G401 (cell line): ENCODE measurements at regions not wholly inside any gene's neighbourhood (a gene's known extent, or its start where the extent isn't known, plus 50 kb on each side); places are given as distances from the start of the nearest gene placed in this dataset.

Source experiments
- DNase-seq: peaks from one replicate; pipeline ENCODE4 v3.0.0-alpha.2; 2015; ENCODE audit warnings: low spot score
- in situ Hi-C: cut with HindIII; loops from 2 replicates; pipeline ENCODE4 v1.10.0; 2016; ENCODE audit warnings: low sequenced_read_pairs, mixed read lengths

DNA sequence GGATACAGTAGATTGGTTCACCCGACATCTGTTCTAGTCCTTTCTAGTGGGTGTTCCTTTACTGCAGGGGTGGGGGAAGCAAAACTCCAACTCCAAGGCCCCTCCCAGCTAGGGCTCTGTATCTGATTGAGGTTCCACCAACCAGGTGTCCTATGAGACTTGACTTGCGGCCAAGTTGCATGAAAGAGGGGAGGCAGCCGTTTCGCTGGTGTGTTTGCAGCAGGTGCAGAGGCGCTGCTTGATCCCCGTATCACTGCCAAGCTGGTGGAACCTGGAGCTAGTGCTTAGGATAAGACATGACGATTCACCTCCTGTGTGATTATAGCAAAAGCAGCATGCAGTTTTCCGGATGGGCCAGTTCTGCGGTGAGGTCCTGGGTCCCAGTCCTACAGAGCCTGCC lies 338.2 kb downstream of the UQCRFS1 start:
- in situ Hi-C loops, result no loop called here
- DNase-seq, result no peak

DNA sequence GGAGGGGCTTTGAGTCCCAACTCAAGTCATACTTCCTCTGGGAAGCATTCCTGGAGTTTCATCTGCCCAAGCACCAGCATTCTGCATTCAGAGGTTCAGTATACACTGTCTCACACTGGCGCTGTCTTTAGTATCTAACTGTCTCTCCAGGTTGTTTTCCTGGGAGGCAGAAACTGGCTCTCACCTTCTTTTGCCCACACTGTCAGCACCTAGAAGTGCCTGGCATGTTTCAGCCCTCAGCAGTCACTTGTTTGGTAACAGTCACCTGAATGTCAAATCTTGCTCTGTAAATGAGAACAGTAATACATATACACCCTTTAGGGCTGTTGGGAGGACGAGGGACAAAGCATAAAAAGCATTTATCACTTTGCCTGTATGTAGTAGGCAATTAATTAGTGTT lies 339.6 kb downstream of the UQCRFS1 start:
- in situ Hi-C loops, result no loop called here
- no peak for DNase-seq

DNA sequence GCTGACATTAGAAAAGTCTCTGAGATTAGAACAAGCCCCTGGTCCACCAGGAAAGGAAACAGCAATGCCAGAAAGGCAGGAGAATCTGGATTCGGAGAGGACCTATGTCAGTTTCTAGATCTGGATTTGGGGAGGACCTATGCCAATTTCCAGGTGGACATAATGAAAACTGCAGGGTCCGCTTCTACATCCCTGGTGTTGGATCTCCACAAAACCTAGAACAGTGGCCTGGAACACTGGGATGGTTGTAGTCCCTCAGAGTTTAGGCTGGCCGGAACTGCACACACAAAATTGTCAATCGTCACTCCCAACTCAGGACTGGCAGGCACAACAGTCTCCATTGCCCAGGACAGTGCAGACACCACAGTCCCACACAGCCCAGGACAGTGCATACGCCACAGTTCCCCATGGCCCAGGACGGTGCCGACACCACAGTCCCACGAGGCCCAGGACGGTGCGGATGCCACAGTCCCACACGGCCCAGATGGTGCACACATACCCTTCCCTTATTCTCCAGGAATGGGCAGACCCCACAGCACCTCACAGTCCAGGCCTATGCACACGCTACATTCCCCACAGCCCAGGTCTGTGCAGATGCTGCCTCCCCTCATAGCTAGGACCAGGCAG lies 341.7 kb downstream of the UQCRFS1 start:
- in situ Hi-C loops, result no loop called here
- no peak for DNase-seq

DNA sequence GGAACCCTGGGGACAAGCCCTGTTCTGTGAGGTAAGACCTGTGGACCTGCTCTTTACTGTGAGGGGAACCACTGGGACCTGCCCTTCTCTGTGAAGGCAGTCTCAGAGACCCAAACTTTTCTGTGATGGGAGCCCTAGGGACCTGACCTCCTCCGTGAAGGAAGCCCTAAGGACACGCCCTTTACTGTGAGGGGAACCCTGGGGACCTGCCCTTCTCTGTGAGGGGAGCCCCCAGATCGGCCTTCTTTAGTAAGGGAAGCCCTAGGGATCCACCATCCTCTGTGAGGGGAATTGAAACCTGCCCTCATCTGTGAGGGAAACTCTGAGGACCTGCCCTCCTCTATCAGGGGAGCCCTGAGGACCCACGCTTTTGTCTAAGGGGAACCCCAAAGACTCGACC lies 343.5 kb downstream of the UQCRFS1 start:
- in situ Hi-C loops, result no loop called here
- no peak for DNase-seq

DNA sequence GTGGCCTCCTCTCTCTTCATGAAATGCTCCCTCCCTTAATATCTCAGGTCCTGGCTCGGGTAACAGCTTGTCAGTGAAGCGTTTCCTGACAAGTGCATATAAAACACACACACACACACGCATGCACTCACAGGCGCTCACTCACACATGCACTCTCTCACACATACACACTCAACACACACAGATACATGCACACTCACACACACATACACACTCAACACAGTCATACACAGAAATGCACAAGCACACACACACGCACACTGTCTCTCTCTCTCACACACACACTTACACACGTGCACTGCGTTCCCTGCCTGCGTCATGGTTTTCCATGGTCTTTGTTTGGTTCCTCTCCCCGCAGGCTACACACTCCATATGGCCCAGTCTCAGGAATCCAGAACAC lies 344.1 kb downstream of the UQCRFS1 start:
- in situ Hi-C loops, result no loop called here
- no peak for DNase-seq

DNA sequence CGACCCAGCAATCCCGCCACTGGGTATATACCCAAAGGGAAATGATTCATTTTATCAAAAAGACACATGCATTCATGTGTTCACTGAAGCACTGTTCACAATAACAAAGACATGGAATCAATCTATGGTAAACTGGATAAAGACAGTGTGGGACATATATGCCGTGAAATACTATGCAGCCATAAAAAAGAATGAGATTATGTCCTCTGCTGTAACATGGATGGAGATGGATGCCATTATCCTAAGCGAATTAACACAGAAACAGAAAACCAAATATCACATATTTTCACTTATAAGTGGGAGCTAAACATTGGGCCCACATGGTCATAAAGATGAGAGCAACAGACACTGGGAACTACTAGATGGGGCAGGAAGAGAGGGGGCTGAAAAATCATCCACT lies 345.0 kb downstream of the UQCRFS1 start:
- DNase-seq, result no peak
- in situ Hi-C loops, result no loop called here

DNA sequence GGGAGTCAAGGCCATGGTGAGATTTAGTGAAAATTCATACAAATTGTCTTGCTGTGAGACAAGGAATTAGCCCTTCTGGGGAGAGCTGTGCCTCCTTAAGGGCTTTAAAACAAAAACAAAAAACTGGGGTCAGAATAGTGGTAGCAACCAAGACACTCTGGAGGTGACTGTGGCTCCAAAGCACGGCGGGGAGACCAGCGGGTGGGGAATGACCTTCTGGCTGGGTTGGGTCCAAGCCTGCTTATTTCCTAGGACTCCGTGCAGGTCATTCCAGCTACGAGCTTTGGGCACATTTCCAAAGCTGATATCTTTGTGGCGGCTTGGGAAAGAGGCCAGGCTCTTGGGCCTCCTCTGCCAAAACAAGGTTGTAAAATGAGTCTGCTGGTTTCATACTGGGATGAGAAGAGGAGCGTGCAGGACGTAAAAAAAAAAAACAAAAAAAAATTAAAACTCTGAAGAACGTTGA lies 348.3 kb downstream of the UQCRFS1 start:
- in situ Hi-C loops, result no loop called here
- peak; percentile 32 for DNase-seq

DNA sequence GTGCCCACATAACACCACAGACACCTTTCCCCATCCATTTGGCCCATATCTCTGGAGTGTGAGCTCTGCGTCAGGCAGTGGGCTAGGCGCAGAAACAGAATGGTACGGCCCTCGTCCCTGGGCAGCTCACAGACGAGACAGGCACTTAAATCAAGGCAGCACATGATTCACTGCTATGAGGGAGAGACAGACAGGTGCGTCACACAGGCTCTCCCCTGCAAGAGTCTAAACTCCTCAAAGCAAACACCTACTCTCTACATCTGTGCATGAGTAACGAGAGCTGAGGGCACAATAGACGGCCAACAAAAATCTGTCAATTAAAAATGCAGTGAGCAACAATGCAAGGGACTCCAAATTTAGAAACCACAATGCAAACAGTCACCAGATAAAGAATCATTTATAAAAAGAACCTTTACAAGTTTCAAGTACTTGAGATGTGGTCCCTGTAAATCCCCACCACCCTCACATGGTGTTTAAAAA lies 348.9 kb downstream of the UQCRFS1 start:
- no peak for DNase-seq
- in situ Hi-C loops, result no loop called here

DNA sequence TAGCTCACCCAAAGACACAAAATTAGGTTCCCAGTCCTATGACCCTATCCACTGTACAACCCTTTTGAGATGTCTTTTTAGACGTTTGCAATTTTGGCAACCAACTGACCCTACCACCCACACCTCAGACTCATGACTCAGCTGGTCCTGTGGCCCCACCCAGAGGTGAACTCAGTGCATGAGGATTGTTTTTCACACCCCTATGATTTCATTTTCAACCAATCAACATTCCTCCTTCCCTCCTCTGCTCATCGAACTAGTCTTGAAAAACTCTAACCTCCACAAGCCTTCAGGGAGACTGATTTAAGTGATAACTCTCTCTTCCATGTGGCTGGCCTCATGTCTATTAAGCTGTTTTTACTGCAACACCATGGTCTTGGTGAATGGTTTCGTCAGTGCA lies 350.7 kb downstream of the UQCRFS1 start:
- no peak for DNase-seq
- in situ Hi-C loops, result no loop called here

DNA sequence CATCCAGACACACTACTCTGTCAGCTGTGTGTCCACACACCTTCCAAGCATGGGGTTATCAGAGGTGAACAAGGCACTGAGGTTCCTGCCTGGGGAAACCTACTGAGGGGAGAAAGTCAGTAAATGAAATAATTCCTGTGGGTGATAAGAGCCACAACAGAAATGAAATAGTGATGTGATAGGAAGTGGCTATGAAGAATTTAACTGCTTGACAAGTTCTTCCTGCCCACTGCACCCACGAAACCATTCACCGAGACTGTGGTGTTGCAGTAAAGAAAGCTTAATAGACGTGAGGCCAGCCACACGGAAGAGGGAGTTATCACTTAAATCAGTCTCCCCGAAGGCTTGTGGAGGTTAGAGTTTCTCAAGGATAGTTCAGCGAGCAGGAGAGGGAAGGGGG lies 353.1 kb downstream of the UQCRFS1 start:
- in situ Hi-C loops, result no loop called here
- DNase-seq, result no peak

DNA sequence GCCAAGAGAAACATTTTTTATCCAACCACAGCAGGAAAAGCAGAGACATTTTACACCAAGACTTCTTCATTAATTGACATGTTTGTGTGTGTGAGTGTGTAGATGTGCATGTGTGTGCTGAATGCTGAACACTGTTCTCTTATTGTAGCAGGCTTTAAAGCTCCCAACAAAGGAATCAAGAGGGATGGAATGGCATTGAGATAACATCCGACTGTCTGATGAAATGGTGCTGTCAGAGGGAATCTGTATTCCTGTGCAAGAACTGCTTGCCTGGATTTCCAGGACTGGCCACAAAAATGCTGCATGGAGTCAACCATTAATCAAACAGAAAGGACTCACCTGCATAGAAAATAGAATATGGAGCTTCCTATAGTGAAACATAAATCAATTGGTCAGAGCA lies 354.0 kb downstream of the UQCRFS1 start:
- in situ Hi-C loops, result no loop called here
- DNase-seq, result no peak

DNA sequence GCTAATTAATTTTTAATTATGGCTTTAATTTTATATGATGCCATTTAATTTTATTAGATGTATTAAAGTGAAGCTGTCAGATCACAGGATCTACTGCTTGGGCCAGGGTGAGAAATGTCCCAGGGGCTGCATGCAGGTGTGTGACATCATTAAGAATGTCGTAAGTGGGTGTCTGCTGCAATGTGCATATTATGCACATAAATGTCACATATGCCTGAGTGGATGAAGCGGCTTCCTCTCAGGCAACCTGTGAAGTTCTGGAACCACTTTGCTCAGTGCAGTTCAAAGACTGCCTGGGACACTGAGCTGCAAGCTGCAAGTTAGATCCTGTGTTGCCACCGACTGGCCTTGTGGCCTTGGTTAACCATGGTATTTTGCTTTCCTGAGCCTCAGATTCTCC lies 355.0 kb downstream of the UQCRFS1 start:
- in situ Hi-C loops, result no loop called here
- no peak for DNase-seq

DNA sequence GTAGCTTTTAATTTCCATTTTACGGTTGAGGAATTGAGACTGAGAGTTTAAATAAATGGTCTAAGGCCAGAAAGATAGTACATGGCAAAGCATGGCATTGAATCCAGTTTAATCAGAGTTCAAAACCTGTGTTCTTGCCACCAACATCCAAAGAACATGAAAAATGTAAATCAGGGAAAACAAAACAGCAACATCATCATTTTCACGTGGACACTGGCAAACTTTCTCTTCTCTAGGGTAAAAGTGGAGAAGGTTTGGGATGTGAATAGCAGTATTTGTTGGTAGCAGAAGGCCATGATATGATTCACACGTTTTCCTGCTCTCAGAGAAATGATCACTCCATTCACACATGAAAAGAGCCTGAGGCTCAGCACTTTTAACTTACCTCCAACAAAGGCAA lies 357.7 kb downstream of the UQCRFS1 start:
- in situ Hi-C loops, result no loop called here
- no peak for DNase-seq

DNA sequence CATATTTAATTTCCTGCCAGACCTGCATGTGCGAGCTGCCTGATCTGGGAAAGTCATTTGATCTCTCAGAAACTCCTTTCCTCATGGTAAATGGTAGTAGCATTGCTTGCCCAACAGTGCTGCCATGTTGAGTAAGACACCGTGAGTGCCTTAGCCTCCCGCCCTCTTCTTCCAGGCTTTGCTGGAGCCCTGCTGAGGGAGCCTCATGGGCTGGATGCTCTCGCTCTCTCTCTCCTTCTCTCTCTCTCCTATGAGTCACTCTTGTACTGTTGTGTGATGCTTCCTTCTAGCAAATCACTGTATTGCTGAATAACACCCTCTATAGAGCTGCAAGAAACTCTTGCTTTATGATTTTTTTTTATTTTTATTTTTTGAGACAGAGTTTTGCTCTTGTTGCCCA lies 365.5 kb downstream of the UQCRFS1 start:
- in situ Hi-C loops, result no loop called here
- DNase-seq, result no peak

DNA sequence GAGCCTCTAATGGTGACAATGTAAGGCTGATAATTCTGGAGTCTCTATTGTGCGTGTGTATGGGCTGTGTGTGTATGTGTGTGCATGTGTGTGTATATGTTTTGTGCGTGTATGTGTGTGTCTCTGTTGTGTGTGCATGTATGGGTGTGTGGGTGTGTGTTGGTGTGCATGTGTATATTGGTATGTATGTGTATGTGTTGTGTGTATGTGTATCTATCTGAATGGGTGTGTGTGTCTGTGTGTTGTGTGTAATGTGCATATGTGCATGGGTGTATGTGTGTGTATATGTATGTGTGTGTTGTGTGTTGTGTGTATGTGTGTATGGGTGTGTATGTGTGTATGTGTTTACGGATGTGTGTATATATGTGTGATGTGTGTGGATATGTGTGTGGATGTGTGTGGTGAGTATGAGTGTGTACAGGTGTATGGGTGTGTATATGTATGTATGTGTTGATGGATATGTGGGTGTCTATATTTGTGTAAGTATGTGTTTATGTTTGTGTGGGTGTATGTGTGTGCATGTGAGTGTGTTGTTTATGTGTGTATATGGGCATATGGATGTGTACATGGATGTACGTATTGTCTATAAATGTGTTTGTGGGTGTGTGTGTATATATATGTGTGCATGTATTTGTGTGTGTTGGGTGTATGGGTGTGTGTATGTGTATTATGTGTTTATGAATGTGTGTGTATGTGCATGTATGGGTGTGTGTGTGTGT lies 366.7 kb downstream of the UQCRFS1 start:
- in situ Hi-C loops, result no loop called here
- no peak for DNase-seq

DNA sequence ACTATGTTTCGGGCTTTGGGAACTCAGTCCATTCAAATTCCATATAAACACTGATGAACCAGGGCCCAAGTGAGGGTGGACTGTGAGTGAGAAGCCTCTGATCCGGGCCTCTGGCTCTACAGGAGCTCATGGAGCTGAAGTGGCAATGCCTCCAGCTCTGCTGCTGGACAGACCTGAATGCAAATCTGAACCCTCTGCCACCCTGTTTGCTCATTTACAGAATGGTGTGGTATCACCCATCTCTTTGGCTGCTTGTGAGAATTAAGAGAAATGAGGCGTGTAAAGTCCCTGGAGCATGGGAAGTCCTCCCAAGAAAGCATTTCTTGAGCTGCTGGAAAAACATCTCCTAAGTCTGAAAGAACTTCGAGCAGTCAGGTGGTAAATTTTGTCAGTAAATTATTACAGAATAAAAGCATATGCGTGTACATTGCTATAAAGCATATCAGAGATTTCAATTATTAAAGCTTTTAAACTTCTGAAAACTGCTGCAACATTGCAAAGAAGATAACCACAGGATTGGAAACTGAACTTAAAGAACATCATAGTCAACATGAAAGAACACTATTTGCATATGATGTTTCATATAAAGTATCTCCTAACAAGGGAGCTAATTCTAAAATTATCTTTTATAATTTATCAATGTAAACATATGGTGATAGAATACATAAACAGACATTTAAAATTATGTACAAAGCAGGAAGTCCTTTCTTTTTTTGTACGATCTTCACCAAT lies 369.0 kb downstream of the UQCRFS1 start:
- no peak for DNase-seq
- in situ Hi-C loops, result no loop called here

DNA sequence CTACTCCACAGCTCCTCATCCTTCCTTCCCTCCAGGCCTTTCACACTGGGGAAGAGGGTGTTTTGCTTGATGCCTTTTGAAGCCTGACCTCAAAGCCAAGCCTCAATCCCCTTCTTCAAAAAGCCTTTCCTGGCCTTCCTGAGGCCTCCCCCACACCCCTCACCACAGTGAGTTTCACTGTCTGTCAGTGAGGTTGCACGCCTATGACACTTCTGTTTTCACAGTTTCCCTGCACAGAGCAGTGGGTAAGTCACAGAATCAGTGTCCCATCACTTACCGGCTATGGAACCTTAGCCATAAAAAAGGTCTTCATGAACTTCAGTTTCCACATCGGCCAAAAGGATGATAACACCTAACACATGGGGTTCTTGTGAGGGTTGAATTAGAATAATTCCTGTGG lies 371.4 kb downstream of the UQCRFS1 start:
- in situ Hi-C loops, result no loop called here
- DNase-seq, result no peak

DNA sequence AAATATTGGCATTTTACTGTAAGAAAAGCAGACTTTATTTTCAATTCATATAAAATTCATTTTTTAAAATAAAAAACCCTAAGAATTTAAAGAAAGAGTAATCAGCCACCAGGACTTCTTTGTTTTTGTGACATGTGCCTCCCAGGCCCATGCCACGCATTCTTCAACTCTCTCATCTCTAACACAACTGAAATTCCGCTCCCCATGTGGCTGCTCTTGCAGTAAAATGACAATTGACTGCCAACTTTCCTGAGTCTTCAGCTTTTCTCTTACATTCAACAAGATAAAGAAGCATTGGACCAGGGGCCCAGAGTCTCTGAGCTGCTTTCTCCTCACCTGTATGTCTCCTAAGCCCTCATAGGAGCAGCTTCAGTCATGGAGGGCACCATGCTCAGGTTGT lies 372.1 kb downstream of the UQCRFS1 start:
- DNase-seq, result no peak
- in situ Hi-C loops, result no loop called here

DNA sequence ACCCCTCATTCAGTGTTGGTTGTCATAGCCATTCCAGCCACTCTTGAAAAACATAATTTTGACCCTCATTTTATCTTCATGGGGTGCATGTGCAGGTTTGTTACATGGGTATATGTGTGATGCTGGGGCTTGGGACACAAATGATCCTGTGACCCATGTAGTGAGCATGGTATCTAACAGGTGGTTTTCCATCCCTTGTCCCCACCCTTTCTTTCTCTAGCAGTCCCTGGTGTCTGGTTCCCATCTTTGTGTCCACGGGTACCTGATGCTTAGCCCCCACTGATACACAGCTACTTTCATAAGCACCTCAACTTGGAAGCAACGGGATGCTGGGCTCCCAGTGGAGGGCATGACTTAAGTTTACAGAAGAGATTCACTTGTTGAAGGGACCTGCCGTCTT lies 373.5 kb downstream of the UQCRFS1 start:
- DNase-seq, result no peak
- in situ Hi-C loops, result no loop called here

DNA sequence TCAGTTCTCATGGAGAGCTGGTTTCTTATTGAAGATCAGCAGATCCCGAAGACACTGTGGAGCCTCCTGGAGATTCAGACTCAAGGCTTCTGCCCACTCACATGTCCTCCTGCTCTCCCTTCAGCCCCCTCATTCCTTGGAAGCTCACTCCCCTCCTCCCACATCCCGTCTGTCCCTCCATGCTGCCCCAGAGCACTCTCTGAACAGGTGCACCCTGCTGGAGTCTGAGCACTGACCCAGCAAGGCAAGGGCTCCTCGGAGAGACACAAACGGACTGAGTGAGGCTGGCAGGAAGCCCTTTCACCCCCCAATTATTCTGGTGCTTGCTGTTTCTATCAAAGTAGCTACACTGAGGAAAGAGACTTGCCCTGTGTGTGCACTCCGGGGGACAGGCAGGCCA lies 374.0 kb downstream of the UQCRFS1 start:
- DNase-seq, result no peak
- in situ Hi-C loops, result no loop called here
